ENCODE measurements at regions not wholly inside any gene's neighbourhood (a gene's known extent, or its start where the extent isn't known, plus 50 kb on each side); places are given as distances from the start of the nearest gene placed in this dataset.

GRCh38 chr6:113731541-113731940 lies 125.6 kb upstream of the MARCKS start:
- CTCF ChIA-PET, result no interaction called here
- no peak overlapping the region for H3K27ac ChIP-seq
- peaks cover 8% of the 10 kb centered on the region; the same call in 2 of the 3 replicates for H3K4me1 ChIP-seq
- DNase-seq (ENCODE audit: low read depth in 1 of 2, low spot score in 1 of 2), result no peak
- no peak overlapping the region for H3K4me2 ChIP-seq
- POLR2A ChIA-PET, result no interaction called here
- WGBS (ENCODE audit: missing lambda C conversion rate), result 92% methylated on average over 3 of the region's 3 CpGs
- no peak for ATAC-seq
- H3K9me3 ChIP-seq, result no peaks in the 10 kb centered on the region
- TF ChIP-seq HMGXB4 (CRISPR knock-in tag; IDR thresholded peaks at IDR 0.05; ENCODE audit: borderline replicate concordance) (no peak), RNF2 (IDR thresholded peaks at IDR 0.05; ENCODE audit: borderline replicate concordance, low read depth) (no peak), HOXB13 (CRISPR knock-in tag; IDR thresholded peaks at IDR 0.05; ENCODE audit: low read depth) (no peak), FOXS1 (CRISPR knock-in tag; IDR thresholded peaks at IDR 0.05) (no peak), CEBPB (IDR thresholded peaks at IDR 0.05) (no peak), RCOR1 (IDR thresholded peaks at IDR 0.05; ENCODE audit: low read depth, low read length) (no peak), PBX3 (IDR thresholded peaks at IDR 0.05) (no peak), CBX2 (IDR thresholded peaks at IDR 0.05; ENCODE audit: borderline replicate concordance, low read depth) (no peak), E2F6 (IDR thresholded peaks at IDR 0.05; ENCODE audit: borderline replicate concordance, low read depth) (no peak)
- no peak for FAIRE-seq
- no peak overlapping the region for H3K4me3 ChIP-seq

GRCh38 chr6:113732384-113732966 lies 124.7 kb upstream of the MARCKS start:
- no peak for DNase-seq (ENCODE audit: low read depth in 1 of 2, low spot score in 1 of 2)
- H3K4me2 ChIP-seq, result no peak overlapping the region
- ChIA-PET POLR2A (no interaction called here), CTCF (interaction anchor here (0.6 kb wide), 1 partner anchor 171 kb away, joined by 3 read pairs; no protein-coding TSS in a partner anchor)
- FAIRE-seq, result no peak
- no peak overlapping the region for H3K4me3 ChIP-seq
- no peaks in the 10 kb centered on the region for H3K9me3 ChIP-seq
- ATAC-seq, result no peak
- H3K27ac ChIP-seq, result 0 out of 6 replicates have a peak overlapping the region, but pooled peaks of 1 of the 2 experiments have one; percentile 13
- 96% methylated on average over 3 of the region's 4 CpGs for WGBS (ENCODE audit: missing lambda C conversion rate)
- TF ChIP-seq RNF2 (IDR thresholded peaks at IDR 0.05; ENCODE audit: borderline replicate concordance, low read depth) (no peak), ZNF302 (CRISPR knock-in tag; IDR thresholded peaks at IDR 0.05) (no peak), KDM1A (IDR thresholded peaks at IDR 0.05; ENCODE audit: low read depth) (no peak), PHF8 (IDR thresholded peaks at IDR 0.05; ENCODE audit: borderline replicate concordance, low read depth) (no peak)
- peaks cover 8% of the 10 kb centered on the region; the same call in 2 of the 3 replicates for H3K4me1 ChIP-seq

- Histone ChIP-seq H3K9me3 (no peaks in the 10 kb centered on the region), H3K4me3 (no peak overlapping the region), H3K4me2 (no peak overlapping the region), H3K4me1 (peaks cover 8% of the 10 kb centered on the region; the same call in 2 of the 3 replicates), H3K27ac (no peak overlapping the region)
- 79% methylated on average over 3 of the region's 3 CpGs for WGBS (ENCODE audit: missing lambda C conversion rate)
- no peak for ATAC-seq
- CTCF ChIA-PET, result no interaction called here
- DNase-seq (ENCODE audit: low read depth in 1 of 2, low spot score in 1 of 2), result no peak
- FAIRE-seq, result no peak
- POLR2A ChIA-PET, result no interaction called here
- TF ChIP-seq ELK1 (IDR thresholded peaks at IDR 0.05; ENCODE audit: low read depth, low read length) (no peak), ESRRA (IDR thresholded peaks at IDR 0.05; ENCODE audit: borderline replicate concordance, low read length) (no peak), ATOH8 (CRISPR knock-in tag; IDR thresholded peaks at IDR 0.05; ENCODE audit: low read depth) (no peak), KDM1A (IDR thresholded peaks at IDR 0.05; ENCODE audit: low read depth) (no peak), MAZ (IDR thresholded peaks at IDR 0.05; ENCODE audit: borderline replicate concordance, low read depth, low read length) (no peak), FOSB (CRISPR knock-in tag; IDR thresholded peaks at IDR 0.05) (no peak), JUNB (IDR thresholded peaks at IDR 0.05) (no peak), CBX8 (IDR thresholded peaks at IDR 0.05) (no peak), PBX3 (IDR thresholded peaks at IDR 0.05) (no peak), FOSL2 (IDR thresholded peaks at IDR 0.05) (no peak), FOSL2 (CRISPR knock-in tag; IDR thresholded peaks at IDR 0.05) (no peak), EHMT2 (IDR thresholded peaks at IDR 0.05; ENCODE audit: low read depth) (no peak), MAX (IDR thresholded peaks at IDR 0.05) (no peak), USF2 (IDR thresholded peaks at IDR 0.05) (no peak), HOXB5 (CRISPR knock-in tag; IDR thresholded peaks at IDR 0.05) (no peak), TFCP2L1 (CRISPR knock-in tag; IDR thresholded peaks at IDR 0.05) (no peak), POLR2A (IDR thresholded peaks at IDR 0.05; ENCODE audit: low read length) (no peak)
These were observed 123.8 kb upstream of the MARCKS start for GRCh38 chr6:113733381-113733780.

Data from A549 (cell line).